Esophagus muscularis mucosa (tissue), 4 donors: ENCODE measurements at regions not wholly inside any gene's neighbourhood (a gene's known extent, or its start where the extent isn't known, plus 50 kb on each side); places are given as distances from the start of the nearest gene placed in this dataset.

Experiments used
- DNase-seq: peaks from one replicate; pipeline ENCODE4 v3.0.0-alpha.2; 2017; ENCODE audit errors: extremely low spot score
- H3K27ac ChIP-seq, 4 donors: fragments of 200-600 bp; sonication (generic); replicated peaks in 1 of 4; 1 replicate in 3 of 4; 2 replicates in 1 of 4; pipeline ENCODE4 v1.5.1; 2016 to 2019; ENCODE audit warnings: mild to moderate bottlenecking in 1 of 4
- H3K27me3 ChIP-seq, 4 donors: fragments of 200-600 bp; sonication (generic); one replicate each; pipeline versions ENCODE4 v1.5.1 to v1.6.0; 2016 to 2019
- H3K36me3 ChIP-seq, 4 donors: fragments of 200-600 bp; sonication (generic); one replicate each; pipeline ENCODE4 v1.5.1; 2016 to 2019
- H3K4me1 ChIP-seq, 4 donors: fragments of 200-600 bp; sonication (generic); one replicate each; pipeline ENCODE4 v1.5.1; 2016 to 2019
- H3K4me3 ChIP-seq, 4 donors: fragments of 200-600 bp; sonication (generic); 1 replicate in 2 of 4; 2 replicates in 2 of 4; pipeline ENCODE4 v1.5.1; 2016 to 2019; ENCODE audit warnings: mild to moderate bottlenecking in 4 of 4, moderate library complexity in 1 of 4
- H3K9me3 ChIP-seq, 4 donors: fragments of 200-600 bp; sonication (generic); 1 replicate in 3 of 4; 2 replicates in 1 of 4; pipeline ENCODE4 v1.5.1; 2016 to 2019
- CTCF ChIP-seq, 3 experiments: fragments of 200-600 bp in 2 of 3; fragments of 450-650 bp in 1 of 3; sonication (generic) in 2 of 3; IDR thresholded peaks; one replicate each; pipeline ENCODE4 v1.5.1; 2017 to 2019; ENCODE audit warnings: antibody characterized with exemption in 3 of 3, mild to moderate bottlenecking in 2 of 3, moderate library complexity in 1 of 3
- EP300 ChIP-seq: sonication (generic); formaldehyde crosslinking; IDR thresholded peaks from one replicate; pipeline ENCODE4 v1.6.1; 2017; ENCODE audit warnings: antibody characterized with exemption
- POLR2A ChIP-seq: fragments of 450-650 bp; IDR thresholded peaks from one replicate; pipeline ENCODE4 v1.6.1; 2017; ENCODE audit warnings: antibody characterized with exemption, moderate library complexity, mild to moderate bottlenecking, low read depth
- POLR2AphosphoS5 ChIP-seq, 2 donors: sonication (generic); formaldehyde crosslinking; IDR thresholded peaks; one replicate each; pipeline ENCODE4 v1.6.1; 2017; ENCODE audit warnings: antibody characterized with exemption in 2 of 2
- WGBS: methylation state at CpG from one replicate; pipeline ENCODE4 v1.1.5; 2018; 5-methylcytosine and 5-hydroxymethylcytosine counted together
- intact Hi-C: fragments of 100-400 bp; cut with DNase I; formaldehyde crosslinking; loops from one replicate; pipeline ENCODE4 v1.15.1; 2023

- Histone ChIP-seq H3K36me3 (no peaks in the 10 kb centered on the region), H3K4me3 (no peak overlapping the region), H3K4me1 (peaks cover 4 to 13% (median 11%) of the 10 kb centered on the region in 4 donors), H3K27me3 (no peaks in the 10 kb centered on the region), H3K27ac (no peak overlapping the region), H3K9me3 (no peaks in the 10 kb centered on the region)
- intact Hi-C loops = no loop called here
- TF ChIP-seq POLR2A = no peak
- no peak for TF ChIP-seq EP300
- no peak for TF ChIP-seq CTCF (IDR thresholded peaks at IDR 0.05)
- TF ChIP-seq POLR2AphosphoS5 (IDR thresholded peaks at IDR 0.05) = no peak
- 58% methylated on average over 3 of the region's 3 CpGs for WGBS
- no peak for DNase-seq
Measured at GRCh38 chr14:64639340-64639821, 64.8 kb upstream of the PLEKHG3 start.

- Histone ChIP-seq H3K27me3 (no peaks in the 10 kb centered on the region), H3K9me3 (no peaks in the 10 kb centered on the region), H3K4me3 (no peak overlapping the region), H3K27ac (no peak overlapping the region), H3K36me3 (no peaks in the 10 kb centered on the region), H3K4me1 (peaks cover 11 to 26% (median 23%) of the 10 kb centered on the region in 4 donors)
- TF ChIP-seq CTCF (IDR thresholded peaks at IDR 0.05) (no peak), POLR2A (no peak), POLR2AphosphoS5 (IDR thresholded peaks at IDR 0.05) (no peak), EP300 (no peak)
- WGBS = 100% methylated on average over 1 of the region's 1 CpG
- no peak for DNase-seq
- intact Hi-C loops = no loop called here
Measured at GRCh38 chr14:64640839-64641238, 63.4 kb upstream of the PLEKHG3 start.

- Histone ChIP-seq H3K36me3 (no peaks in the 10 kb centered on the region), H3K4me3 (no peak overlapping the region), H3K27me3 (no peaks in the 10 kb centered on the region), H3K4me1 (peaks cover 10 to 26% (median 24%) of the 10 kb centered on the region in 4 donors), H3K27ac (no peak overlapping the region), H3K9me3 (no peaks in the 10 kb centered on the region)
- WGBS = 76% methylated on average over 3 of the region's 3 CpGs
- DNase-seq = no peak
- TF ChIP-seq EP300 (no peak), POLR2A (no peak), POLR2AphosphoS5 (IDR thresholded peaks at IDR 0.05) (no peak), CTCF (IDR thresholded peaks at IDR 0.05) (no peak)
- intact Hi-C loops = no loop called here
Measured at GRCh38 chr14:64641760-64642159, 62.5 kb upstream of the PLEKHG3 start.

GRCh38 chr14:64643709-64644108 lies 60.5 kb upstream of the PLEKHG3 start:
- Histone ChIP-seq H3K36me3 (no peaks in the 10 kb centered on the region), H3K4me1 (peaks cover 10 to 22% (median 21%) of the 10 kb centered on the region in 4 donors), H3K27ac (no peak overlapping the region), H3K9me3 (no peaks in the 10 kb centered on the region), H3K4me3 (no peak overlapping the region), H3K27me3 (no peaks in the 10 kb centered on the region)
- intact Hi-C loops = no loop called here
- DNase-seq = no peak
- 93% methylated on average over 3 of the region's 3 CpGs for WGBS
- no peak for TF ChIP-seq POLR2AphosphoS5 (IDR thresholded peaks at IDR 0.05)

GRCh38 chr14:64644629-64645028 lies 59.6 kb upstream of the PLEKHG3 start:
- Histone ChIP-seq H3K4me1 (peaks cover 10 to 31% (median 21%) of the 10 kb centered on the region in 4 donors), H3K9me3 (no peaks in the 10 kb centered on the region), H3K4me3 (no peak overlapping the region), H3K36me3 (no peaks in the 10 kb centered on the region), H3K27me3 (no peaks in the 10 kb centered on the region), H3K27ac (peak overlapping the region; percentile 75 to 89 (median 84))
- 95% methylated on average over 8 of the region's 8 CpGs for WGBS
- DNase-seq = no peak
- intact Hi-C loops = no loop called here
- no peak for TF ChIP-seq POLR2A
